ENCODE measurements at regions not wholly inside any gene's neighbourhood (a gene's known extent, or its start where the extent isn't known, plus 50 kb on each side); places are given as distances from the start of the nearest gene placed in this dataset.

GRCh38 chr4:187302457-187303150 lies 578.9 kb upstream of the FAT1 start:
- Histone ChIP-seq H3K27ac (ENCODE audit: low read depth in 2 of 2, low read length in 2 of 2) (no peak overlapping the region), H3K9me3 (ENCODE audit: control insufficient read depth in 2 of 3, insufficient read depth in 1 of 3, low read length in 3 of 3) (peaks cover 0 to 4% (median 0%) of the 10 kb centered on the region in 3 donors), H3K36me3 (ENCODE audit: control insufficient read depth in 2 of 3, insufficient read depth in 3 of 3, low read length in 3 of 3) (no peaks in the 10 kb centered on the region), H3K27me3 (ENCODE audit: control insufficient read depth, insufficient read depth, low read length) (no peaks in the 10 kb centered on the region), H3K9ac (ENCODE audit: low read length in 3 of 3) (no peak overlapping the region), H3K4me3 (ENCODE audit: low read length in 3 of 3) (no peak overlapping the region), H3K4me1 (ENCODE audit: control insufficient read depth in 2 of 3, insufficient read depth in 2 of 3, low read depth in 1 of 3, low read length in 3 of 3) (no peaks in the 10 kb centered on the region)
- intact Hi-C loops (cut with DNase I): no loop called here
- DNase-seq (peak in 3 of 5 donors; percentile 37 to 83 (median 62)), FAIRE-seq (no peak)
- TF ChIP-seq CTCF (IDR thresholded peaks at IDR 0.05; ENCODE audit: borderline replicate concordance, extremely low read depth, insufficient read depth): no peak

DNA sequence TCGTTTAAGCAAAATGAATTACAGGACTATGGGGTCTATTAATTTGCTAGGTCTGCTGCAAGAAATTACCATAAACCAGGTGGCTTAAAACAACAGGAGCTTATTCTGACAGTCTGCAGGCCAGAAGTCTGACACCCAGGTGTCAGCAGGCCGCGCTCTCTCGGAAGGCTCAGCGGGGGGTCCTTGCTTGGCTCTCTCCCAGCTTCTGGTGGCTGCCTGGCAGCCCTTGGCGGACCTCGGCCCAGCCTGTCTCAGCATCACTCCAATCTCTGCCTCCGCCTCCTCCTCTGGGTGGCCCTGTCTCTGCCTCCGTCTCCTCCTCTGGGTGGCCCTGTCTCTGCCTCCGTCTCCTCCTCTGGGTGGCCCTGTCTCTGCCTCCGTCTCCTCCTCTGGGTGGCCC lies 580.5 kb upstream of the FAT1 start:
- H3K27me3 ChIP-seq (ENCODE audit: control insufficient read depth, insufficient read depth, low read length): no peaks in the 10 kb centered on the region
- no peak for FAIRE-seq
- peak in 4 of 5 donors; percentile 29 to 63 (median 32) for DNase-seq

GRCh38 chr4:187307131-187307530 lies 583.5 kb upstream of the FAT1 start:
- no peak for TF ChIP-seq CTCF (IDR thresholded peaks at IDR 0.05; ENCODE audit: borderline replicate concordance, extremely low read depth, insufficient read depth)

More for the DNA sequence above, 580.5 kb upstream of the FAT1 start:
- H3K4me3 ChIP-seq (ENCODE audit: low read length in 3 of 3): no peak overlapping the region
- no peak for TF ChIP-seq CTCF (IDR thresholded peaks at IDR 0.05; ENCODE audit: borderline replicate concordance, extremely low read depth, insufficient read depth)
- H3K36me3 ChIP-seq (ENCODE audit: control insufficient read depth in 2 of 3, insufficient read depth in 3 of 3, low read length in 3 of 3): no peaks in the 10 kb centered on the region
- H3K4me1 ChIP-seq (ENCODE audit: control insufficient read depth in 2 of 3, insufficient read depth in 2 of 3, low read depth in 1 of 3, low read length in 3 of 3): no peaks in the 10 kb centered on the region
- intact Hi-C loops (cut with DNase I): no loop called here
- no peak overlapping the region for H3K9ac ChIP-seq (ENCODE audit: low read length in 3 of 3)
- H3K27ac ChIP-seq (ENCODE audit: low read depth in 2 of 2, low read length in 2 of 2): no peak overlapping the region
- peaks cover 0 to 4% (median 0%) of the 10 kb centered on the region in 3 donors for H3K9me3 ChIP-seq (ENCODE audit: control insufficient read depth in 2 of 3, insufficient read depth in 1 of 3, low read length in 3 of 3)

More at GRCh38 chr4:187307131-187307530, 583.5 kb upstream of the FAT1 start:
- H3K4me1 ChIP-seq (ENCODE audit: control insufficient read depth in 2 of 3, insufficient read depth in 2 of 3, low read depth in 1 of 3, low read length in 3 of 3): no peaks in the 10 kb centered on the region
- no peak overlapping the region for H3K9ac ChIP-seq (ENCODE audit: low read length in 3 of 3)
- FAIRE-seq (no peak), DNase-seq (no peak)
- intact Hi-C loops (cut with DNase I): no loop called here
- no peaks in the 10 kb centered on the region for H3K27me3 ChIP-seq (ENCODE audit: control insufficient read depth, insufficient read depth, low read length)
- no peaks in the 10 kb centered on the region for H3K36me3 ChIP-seq (ENCODE audit: control insufficient read depth in 2 of 3, insufficient read depth in 3 of 3, low read length in 3 of 3)
- peaks cover 0 to 4% (median 0%) of the 10 kb centered on the region in 3 donors for H3K9me3 ChIP-seq (ENCODE audit: control insufficient read depth in 2 of 3, insufficient read depth in 1 of 3, low read length in 3 of 3)
- no peak overlapping the region for H3K27ac ChIP-seq (ENCODE audit: low read depth in 2 of 2, low read length in 2 of 2)
- no peak overlapping the region for H3K4me3 ChIP-seq (ENCODE audit: low read length in 3 of 3)

Measured in kidney (tissue), 13 donors.